GM19240 (cell line): ENCODE measurements at regions not wholly inside any gene's neighbourhood (a gene's known extent, or its start where the extent isn't known, plus 50 kb on each side); places are given as distances from the start of the nearest gene placed in this dataset.
"Not testable (repeated sequence)": the region's sequence is repeated elsewhere in the genome, so short reads cannot be mapped to it uniquely, and the experiment has no call there.

Experiments used
- DNase-seq: peaks from one replicate; pipeline ENCODE4 v3.0.0; 2011; ENCODE audit warnings: low spot score; ENCODE audit not compliant: insufficient read length

DNA sequence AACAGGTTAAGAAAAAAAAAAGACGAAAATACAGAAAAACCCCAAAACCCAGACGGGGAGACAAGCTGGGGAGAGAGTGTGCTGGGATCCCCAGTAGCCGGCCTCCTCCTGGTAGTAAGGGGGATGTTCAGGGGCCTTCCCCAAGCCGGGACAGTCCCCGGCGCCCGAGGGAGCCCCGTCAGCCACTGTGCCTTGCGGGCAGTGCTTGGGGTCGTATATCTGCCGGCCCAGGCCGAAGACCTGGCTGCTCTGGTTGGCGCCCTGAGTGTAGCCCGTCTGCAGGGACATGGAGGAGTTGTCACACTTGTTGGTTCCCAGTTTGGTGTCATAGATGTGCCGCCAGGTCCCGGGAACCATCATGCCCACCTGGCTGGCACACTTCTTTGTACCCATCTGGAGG, 287.2 kb upstream of the GADL1 start:
- no peak for DNase-seq

DNA sequence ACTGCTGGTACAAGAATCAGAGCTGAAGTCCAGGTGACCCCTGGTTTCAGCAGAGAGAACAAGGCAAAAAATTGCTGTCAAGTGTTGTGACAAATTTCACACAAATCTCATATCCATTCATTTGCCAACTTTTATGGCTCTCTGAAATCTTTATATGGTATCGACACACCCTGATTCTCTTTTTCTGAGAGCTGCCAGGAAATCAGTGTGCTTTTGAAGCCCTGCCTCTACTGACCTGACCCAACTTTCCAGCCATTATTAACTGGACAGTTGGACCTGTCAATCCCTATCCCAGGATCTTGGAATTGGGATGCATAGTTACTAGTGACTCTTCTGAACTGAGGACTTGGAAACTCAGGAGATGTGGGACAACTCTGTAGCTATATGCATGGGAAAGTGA, 288.2 kb upstream of the GADL1 start:
- no peak for DNase-seq

DNA sequence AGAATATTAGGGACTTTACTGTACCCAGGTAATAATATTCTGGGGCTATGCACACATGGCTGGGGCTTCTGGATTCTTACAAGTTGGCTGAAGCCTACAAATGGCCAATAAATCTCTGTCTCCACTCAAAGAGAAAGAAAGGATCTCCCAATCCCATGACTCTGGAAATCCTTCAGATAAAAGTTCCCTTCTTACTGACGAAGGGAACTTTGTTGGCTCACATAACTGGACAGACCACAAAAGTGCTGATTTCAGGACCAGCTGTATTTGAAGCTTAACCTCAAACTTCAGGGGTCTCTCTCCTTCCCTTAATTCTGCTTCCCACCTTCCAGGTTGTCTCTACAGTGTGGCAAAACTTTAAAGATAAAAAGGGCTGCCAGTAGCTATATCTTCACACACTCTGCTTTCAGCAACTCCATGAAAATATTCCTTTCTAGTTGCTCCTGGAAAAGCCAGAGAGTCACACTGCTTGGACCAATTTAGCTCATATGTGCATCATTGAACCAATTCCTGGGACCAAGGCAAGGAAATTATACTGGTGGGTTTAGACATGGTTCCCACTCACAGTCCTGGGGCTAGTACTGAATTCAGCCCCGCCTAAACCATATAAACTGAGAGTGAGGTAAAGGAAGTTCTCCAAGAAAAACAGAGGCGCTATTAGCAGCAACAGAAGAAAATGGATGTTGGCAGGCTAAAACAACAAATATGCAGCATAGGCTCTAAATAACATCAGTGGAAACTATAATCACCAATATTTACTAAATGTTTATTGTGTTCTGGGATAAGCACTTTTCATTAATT, 290.0 kb upstream of the GADL1 start:
- no peak for DNase-seq

DNA sequence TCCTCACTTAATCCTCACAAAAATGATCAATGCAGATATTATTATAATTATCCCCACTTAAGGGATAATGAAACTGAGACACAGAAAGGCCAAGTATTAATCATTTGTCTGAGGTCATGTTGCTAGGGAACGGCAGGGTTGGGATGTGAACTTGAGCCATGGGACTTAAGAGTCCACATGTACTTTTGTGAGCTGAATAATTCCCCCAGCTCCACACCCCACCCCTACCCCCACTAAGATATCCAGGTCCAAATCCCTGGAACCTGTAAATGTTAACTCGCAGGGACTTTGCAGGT, 290.5 kb upstream of the GADL1 start:
- no peak for DNase-seq

DNA sequence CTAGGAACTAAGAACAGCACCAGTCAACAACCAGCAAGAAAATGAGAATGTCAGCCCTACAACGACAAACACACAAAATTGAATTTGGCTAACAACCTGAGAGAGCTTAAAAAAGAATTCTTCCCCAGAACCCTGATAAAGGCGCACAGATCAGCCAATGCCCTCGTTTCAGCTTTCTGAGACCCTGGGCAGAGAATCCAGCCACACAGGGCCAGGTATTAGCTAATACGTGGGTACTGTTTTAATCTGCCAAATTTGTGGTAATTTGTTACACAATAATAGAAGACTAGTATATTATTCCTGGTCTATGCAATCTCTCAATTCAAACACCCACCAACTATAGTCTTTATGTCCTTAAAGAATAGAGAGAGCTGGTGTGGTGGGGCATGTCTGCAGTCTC, 291.6 kb upstream of the GADL1 start:
- no peak for DNase-seq

DNA sequence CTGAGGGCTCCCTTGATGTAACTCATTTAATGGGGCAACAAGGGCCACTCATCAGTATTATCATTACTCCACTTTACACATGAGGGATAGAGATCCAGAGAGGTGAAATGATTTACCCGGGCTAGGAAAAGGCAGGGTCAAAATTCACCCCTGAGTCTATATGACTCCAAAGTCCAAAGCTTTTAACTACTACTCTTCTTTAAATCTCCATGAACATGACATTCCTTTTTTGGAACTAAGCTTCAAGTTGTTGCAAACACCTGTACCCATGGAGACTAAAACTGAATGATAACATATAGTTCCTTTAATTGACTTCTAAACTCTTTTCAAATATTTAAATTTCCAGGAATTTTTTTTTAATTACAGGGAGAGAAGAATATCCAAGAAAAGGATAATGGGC, 292.9 kb upstream of the GADL1 start:
- no peak for DNase-seq

DNA sequence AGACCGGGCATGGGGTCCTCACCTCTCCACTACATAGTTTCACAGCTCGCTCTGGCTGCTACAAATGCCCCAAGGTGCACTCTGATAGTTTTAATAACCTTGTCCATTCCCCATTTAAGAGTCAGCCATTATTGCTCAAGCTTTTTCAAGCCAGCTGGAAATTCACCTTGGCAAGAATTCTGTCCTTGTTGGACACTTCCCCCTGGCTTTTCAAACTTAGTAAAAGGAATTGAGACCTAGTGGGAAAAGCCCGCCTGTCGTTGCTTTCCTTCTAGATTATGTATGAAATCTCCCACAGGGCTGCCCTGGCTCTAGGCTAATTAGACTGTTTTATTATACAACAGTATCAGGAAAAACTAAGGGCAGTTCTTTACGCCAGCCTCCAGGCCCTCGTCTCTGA, 293.7 kb upstream of the GADL1 start:
- no peak for DNase-seq

DNA sequence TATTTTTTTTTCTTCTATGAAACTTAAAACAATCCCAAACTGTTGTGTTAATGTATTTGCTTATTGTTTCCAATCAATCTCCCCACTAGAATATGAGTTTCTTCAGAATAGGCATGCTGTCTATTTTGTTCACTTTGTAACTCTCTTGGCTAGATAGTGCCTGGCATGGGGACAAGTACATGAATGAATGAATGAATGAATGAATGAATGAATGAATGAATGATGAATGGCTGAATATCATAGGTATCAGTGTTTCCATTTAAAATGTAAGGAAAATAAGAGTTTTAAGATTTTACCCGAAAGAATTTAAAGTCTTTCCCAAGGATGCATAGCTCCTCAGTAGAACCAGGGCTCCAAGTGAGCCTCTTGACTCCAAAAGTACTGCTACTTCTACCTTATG, 294.9 kb upstream of the GADL1 start:
- DNase-seq, result no peak

DNA sequence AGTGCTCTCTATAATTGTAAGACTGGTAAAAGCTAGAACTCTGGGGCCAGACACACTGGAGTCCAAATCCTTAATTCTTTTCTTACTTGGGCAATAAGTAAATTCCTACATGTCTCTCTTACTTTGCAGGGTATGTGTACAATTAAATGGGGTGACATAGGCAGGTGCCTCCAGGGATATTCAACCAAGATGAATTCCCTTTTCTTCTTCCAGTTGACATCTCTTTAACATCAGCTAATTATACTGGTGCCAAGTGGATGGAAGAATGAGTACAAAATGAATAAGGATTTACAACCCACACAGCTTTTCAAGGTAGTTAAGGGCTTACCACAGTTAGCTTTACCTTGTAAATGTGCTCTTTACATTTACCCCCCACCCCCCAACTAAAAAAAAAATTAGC, 295.5 kb upstream of the GADL1 start:
- no peak for DNase-seq

DNA sequence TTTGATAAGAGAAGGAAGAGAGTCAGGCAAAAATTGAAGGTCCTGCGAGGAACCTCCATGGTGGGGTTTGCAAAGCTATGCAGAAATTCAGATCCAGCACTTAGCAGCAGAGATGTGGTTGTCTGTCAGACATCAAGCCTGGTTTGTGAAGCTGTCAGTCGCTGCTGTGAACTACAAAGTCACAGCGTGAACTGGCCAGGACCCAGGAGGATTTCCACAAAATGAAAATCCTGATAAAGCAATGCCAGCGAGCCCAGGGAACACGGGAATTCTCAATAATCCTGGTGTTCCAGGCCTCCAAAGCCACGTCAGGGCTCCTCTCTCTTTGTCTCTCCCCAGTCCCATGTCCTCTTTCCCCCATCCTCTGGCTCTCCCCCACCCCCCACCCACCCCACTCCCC, 296.9 kb upstream of the GADL1 start:
- no peak for DNase-seq

DNA sequence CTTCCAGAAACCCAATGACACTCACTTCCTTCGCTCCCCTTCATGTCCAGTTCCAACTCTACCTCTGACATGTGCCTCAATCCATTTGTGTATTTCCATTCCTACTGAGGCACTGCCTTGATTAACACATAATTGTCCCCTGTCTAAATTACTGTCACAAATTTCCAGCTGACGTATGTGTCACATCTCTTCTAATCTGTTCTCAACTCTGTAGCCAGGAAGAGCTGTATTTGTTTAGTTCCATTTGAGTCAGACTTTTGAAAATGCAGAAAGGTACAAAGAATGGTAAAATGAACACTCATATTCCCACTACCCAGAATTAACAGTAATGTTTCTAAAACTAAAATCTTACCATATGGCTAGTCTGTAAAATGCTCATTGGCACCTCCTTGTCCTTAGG, 299.0 kb upstream of the GADL1 start:
- no peak for DNase-seq

DNA sequence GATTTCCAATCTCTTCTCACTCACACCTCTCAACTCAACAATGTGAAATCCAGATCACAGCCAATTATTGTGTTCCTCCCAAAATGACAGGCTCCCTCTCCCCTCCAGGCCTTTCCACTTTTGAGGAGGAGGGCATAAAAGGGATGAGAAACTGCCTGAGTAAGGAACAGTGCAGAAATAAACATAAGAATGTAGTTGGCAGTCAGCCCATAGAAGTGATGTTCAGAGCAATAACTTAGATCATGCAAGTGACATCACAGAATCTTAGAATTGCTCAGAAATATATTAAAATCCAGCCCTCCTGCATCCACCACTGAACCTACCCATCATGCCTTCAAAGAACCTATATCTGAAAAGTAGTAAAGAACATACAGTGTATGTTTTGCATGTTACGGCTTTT, 299.4 kb upstream of the GADL1 start:
- no peak for DNase-seq

DNA sequence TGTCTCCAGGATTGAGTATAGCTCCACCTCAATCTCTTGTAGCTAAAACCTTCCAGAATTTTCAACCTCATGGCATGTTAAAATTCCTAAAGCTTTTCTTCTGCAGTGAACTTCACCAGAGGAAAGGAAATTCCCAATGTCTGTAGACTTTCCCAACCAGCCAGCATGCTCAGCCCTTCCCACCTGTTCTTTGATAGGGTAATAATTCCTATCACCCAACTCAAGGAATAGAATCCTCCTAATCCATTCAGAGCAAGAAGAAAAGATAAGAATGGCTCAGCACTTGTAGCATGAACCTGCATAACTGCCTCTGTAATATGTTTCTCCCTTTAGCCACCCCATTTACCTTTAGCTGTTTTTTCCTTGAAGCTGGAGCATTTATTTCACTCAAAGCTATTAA, 301.8 kb upstream of the GADL1 start:
- DNase-seq, result no peak

DNA sequence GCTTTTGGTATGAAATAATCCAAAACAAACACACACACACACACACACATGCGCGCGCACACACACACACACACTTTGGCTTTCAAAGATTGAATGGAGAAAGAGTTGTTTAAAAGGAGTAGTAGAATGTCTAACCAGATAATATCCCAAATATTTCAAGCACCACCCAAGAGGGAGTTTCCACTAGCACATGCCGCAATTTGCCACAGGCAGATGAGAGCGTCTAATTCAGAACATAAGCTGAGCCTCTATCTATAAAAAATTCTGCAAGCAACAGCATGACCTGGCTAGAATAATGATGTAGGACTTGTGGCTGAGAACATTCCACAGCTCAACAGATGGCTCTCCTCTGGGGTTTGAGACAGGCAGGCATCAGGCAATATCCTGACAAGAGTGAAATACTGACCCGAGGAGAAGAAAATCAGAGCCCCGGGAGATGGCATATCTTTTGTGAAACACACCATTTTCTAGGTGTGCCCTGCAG, 302.5 kb upstream of the GADL1 start:
- DNase-seq, result no peak

DNA sequence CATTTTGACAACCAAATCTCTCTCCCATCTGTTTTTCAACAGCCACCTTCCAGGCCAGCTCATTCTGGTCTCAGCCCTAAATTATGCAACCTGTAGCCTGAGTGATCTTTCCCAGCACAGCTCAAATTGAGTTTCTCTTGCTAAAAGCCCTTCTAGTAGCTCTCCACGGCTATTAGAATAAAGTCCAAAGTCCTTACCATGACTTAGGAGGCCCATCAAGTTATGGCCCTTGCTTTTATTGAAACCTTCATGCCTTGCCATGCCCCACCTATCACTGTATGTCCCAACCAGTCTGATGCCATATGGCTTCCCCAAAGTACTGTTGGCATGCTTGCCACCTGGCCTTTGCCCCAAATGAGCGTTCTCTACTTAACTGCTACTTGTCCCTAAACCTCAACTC, 303.5 kb upstream of the GADL1 start:
- no peak for DNase-seq

DNA sequence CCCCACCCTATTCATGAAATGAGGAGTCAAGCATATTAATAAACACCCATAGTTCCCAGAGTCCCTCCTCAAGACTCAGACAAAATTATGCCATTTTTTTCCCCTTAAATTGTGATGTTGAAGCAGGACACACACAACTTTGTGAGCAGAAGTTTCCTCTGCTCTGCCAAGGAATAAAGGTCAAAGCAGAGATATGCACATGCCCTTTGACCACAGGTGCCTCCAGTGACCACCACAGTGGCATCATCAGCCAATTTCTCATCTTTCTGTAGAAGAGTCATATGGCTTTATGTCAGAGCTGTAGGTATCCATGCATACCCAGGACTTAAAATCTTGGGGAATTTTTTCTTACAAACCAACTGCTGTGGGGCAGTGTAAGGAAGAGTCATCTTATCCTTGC, 304.4 kb upstream of the GADL1 start:
- DNase-seq, result no peak

DNA sequence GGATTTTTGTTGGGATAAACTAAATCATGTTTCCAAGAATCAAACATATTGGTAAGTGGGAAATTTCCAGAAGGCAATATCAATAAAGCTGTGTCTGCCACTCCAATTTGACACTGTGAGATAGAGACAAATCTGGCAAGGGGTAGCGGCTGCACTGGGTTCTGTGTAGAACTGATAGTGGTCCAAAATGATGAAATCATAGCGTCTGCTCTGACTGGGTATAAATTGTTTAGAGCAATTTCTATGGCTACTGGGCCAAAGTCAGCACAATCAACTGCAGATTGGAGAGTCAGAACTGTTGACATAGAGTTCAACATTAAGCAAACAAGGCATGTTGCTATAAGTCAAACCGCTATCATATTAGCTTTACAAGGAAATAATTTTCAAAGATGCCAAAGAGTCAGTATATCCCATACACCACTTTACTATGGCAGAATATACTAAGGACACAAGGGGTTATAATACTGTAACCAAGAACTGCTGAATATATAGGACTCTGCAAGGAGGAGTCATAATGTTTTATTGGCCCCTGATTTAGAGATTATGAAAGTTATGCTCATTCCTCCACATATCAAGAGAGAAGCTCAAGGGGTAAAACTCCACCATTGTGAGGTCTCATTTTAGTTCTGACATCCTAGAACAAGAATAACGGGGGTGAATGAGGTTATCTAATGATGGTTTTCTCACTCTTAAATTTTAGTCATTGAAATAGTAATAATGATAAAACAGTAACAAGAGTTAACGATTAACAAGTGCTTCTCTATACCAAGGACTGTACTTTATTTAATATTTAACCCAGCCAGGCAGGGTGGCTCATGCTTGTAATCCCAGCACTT, 309.7 kb upstream of the GADL1 start:
- no peak for DNase-seq

DNA sequence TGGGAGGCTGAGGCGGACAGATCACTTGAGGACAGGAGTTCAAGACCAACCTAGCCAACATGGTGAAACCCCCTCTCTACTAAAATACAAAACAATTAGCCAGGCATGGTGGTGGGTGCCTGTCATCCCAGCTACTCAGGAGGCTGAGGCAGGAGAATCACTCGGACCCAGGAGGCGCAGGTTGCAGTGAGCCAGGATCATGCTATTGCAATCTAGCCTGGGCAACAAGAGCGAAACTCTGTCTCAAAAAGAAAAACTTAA, 310.3 kb upstream of the GADL1 start:
- DNase-seq, result not testable (repeated sequence)

DNA sequence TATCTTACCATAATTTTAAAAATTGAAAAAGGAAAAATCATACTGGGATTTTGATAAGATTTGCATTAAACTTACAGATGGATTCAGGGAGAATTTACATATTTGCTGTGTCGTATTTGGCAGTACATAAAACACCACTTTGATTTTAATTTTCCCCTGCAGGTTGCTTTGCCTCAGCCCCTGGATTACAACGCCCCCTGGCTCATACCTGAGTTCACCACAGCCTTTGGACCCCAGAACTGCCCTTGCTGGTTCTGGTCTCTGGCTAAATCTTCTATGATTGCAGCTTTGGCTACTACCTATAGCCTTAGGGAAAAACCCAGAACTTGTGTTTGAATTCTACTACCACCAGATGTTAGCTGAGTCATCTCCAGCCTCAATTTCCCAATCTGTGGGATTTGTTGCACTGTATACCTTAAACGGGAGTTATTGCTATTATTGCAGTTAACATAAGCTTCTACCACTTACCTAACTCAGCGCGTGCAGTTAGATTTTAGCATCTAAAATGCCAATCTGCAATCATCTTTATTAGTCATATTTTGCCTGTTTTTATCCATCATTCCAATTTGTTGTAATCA, 315.7 kb upstream of the GADL1 start:
- DNase-seq, result no peak

DNA sequence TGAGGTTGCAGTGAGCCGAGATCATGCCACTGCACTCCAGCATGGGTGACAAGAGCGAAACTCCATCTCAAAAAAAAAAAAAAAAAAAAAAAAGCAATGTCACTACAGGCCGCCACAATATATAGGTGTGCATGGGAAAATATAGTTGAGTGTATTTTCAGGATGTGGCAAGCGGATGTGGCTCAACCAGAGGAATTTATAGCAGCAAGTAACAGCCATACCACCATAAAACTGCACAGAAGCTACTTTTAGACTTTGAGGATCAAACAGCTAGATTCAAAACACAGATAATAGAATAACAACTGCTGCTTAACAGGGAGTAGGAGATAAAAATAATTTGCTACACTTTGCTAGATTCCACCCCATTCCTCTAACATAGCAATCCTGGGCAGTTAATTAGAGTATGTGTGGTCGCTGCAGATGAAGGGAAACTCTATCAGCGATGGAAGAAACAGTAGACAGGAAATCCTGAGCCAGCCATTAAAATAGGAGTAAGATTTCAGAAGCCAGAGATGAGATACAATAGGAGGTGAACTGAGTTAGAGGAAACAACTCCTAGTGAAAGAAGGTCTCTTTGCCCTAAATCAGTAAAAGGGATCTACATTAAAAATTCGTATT, 318.7 kb upstream of the STT3B start:
- no peak for DNase-seq

DNA sequence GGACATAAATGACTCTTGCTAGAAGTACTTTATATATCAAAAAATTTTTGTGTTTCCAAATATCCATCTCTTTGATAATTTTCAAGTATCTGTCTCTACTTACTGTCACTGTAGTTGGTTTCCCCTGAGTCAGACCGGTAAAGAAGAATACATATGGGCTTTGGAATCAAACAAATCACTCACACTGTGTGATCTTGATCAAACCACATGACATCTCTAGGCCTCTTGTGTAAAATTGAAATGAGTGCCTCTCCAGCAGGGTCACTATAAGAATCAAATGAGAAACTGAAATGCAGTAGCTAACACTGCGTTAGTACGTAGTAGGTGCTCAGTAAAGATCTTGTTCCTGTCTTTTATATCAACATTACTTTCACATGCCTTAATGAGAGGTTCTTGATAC, 314.6 kb upstream of the STT3B start:
- DNase-seq, result no peak

DNA sequence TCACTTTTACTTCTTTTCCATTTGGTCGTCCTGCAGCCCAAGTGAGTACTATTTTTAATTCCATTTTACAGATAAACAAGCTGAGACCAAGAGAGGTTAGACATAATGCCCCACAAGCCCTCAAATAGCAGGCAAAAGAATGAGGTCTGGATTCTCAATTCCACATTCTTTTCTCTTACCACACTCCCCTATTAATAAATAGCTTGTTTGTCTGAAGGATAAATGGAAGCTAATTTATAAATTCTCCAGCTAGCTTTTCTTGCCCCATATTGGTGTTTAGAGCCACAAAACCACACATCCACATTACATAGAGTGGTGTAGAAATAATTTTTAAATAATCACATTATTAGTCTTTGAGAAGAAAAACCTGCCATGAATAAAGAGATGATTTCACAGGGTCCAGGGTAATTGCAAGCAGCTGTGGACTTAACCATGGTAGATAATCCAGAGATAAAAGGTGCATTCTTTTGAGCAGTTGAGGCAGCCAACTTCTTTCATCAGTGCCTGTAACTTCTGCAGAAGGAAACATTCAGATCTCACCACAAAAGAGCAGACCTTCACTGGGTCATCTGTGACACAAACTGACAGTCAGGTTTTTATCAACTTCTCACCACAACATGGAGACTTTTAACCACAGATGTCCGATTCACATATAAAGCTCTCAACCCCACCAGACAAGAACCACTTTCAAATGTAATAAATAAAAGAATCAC, 313.4 kb upstream of the STT3B start:
- no peak for DNase-seq
